ENCODE measurements at regions not wholly inside any gene's neighbourhood (a gene's known extent, or its start where the extent isn't known, plus 50 kb on each side); places are given as distances from the start of the nearest gene placed in this dataset.

DNA sequence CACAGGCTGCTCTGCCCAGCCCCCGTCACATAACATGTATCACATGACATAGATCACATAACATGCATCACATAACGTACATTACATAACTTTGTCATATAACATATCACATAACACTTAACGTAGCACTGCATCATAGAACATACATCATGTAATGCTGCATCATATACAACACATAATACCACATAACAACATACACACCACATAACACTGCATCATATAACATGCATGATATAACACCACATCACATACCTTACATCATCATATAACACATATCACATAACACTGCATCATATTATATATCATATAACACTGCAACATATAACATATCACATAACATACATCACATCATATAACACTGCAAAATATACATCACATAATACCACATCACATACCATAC is 83.8 kb downstream of the AXIN2 start:
- DNase-seq, result no peak

DNA sequence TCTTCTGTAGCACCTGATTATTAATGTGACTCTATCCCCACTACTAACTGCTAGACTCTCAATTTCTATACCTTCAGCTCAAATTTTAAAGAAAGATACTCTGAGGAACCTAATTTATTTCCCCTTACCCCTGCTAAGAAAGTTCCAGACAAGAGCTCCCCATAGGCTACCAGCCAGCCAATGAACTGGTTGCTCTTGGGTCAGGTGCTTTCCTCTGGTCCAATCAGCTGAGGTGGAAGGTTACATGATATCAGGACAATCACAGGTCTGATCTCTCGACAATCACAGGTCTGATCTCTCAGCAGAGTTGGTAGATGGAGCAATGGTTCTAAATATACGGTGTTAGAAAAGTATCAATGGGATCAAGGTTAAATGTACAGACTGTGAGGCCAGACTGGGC is 86.8 kb downstream of the AXIN2 start:
- no peak for DNase-seq

DNA sequence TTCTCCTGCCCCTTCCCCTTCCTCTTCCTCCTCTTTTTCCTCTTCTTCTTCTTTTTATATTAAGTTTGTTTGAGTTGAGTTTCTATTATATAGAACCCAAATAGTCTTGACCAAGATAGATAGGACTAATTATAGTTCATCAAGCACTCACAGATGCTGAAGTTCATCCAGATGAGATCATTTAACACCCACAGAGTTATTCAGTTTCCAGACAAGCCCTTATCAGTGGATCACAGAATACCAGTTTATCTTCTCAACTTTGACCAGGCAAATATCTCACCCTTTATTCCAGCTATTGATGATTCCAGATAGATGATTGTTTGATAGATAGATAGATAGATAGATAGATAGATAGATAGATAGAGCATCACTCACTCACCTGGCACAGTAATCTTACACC is 87.5 kb downstream of the AXIN2 start:
- DNase-seq, result no peak

DNA sequence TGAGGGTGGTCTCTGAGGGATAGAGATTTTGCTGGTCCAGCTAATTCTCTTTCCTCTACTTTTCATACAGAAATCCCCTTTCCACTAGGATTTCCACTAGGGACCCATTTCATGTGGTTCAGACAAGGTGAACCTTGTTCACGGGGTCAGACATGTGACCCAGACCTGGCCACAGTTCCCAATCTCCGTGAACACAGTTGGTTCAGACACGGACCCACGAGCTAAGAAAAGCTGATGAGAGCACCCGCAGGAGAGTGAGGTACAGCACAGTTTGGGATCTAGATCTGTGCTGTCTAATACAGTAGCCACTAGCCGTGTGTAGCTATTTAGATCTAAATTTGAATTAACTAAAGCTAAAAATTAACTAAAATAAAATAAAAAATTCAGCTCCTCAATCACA is 88.1 kb downstream of the AXIN2 start:
- DNase-seq, result no peak

DNA sequence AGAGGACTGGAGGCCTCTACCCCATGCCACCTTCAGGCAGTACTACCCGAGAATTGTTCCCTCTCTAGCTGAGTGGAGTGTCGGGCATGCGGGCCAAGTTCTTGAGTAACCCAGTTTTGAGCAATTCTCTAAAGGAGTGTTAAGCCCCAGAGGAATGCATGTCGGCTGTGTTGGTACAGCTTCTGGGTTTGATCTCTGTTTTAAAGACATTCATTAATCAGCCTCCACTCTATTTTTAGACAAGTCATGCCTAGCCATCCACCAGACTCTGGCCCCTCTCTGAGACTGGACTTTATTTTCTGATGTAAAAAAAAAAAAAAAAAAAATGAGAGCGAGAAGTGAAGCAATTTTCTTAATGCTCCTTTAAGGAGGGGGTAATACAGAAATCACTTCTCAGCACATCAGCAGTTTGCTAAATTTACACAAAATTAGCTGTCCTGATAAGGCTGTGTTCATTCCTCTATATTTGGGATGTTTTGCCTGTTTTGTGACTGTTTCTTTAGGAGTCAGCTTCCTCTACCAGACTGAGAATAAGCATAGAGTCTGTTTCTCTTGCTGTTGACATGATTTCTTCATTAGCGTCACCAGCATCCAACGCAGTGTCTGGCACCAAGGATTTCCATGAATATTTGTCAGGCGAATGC is 88.7 kb downstream of the AXIN2 start:
- no peak for DNase-seq

DNA sequence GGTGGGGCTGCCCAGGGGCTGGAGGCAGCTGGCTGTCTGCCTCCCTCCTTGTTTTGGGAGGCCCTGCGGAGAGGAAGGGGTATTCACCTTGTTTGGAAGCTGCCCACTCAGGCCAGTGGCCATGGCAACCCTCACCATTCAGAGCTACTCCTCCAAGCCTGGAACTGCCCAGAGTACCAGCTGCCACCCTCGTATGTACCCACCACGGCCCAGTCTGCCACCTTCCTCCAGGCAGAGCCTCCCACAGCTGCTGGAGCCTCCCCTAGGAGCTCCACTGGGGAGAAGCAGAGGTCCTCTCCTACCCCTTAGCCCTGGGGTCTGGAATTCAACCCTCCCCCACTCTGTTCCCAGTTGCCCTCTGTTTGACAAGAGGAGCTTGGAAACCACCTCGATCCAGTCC is 90.7 kb downstream of the AXIN2 start:
- no peak for DNase-seq

DNA sequence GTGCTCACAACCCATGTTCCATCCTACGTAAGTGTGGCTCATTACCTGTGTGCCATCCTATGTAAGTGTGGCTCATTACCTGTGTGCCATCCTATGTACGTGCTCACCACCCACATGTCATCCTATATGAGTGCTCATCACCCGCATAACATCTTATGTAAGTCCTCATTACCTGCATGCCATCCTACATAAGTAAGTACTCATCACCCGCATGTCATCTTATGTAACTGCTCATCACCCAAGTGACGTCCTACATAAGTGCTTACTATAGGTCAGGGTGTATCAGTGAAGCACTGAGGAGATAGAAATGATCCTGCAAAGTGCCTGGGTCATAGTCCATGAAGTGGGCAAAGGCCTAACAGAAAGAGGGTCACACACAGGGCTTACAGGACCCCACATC is 93.1 kb downstream of the AXIN2 start:
- DNase-seq, result no peak

DNA sequence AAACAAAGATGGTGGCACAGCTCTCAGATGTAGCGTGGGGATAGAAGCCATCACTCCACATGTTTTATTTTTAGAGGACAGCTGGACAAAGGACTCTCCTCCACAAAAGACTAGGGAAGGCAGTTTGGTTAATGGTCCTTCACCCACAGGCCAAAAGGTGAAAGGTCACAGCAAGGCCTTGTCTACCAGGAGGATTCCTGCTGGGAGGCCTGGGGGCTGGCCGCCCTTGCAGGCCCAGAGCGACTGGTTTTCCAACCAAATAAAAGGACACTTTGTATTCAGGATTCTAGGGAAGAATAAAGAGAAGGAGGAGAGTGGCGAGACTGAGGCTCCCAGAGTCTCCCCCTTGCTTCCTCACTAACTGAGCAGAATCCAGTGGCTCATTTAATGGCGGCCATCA is 94.3 kb downstream of the AXIN2 start:
- no peak for DNase-seq

DNA sequence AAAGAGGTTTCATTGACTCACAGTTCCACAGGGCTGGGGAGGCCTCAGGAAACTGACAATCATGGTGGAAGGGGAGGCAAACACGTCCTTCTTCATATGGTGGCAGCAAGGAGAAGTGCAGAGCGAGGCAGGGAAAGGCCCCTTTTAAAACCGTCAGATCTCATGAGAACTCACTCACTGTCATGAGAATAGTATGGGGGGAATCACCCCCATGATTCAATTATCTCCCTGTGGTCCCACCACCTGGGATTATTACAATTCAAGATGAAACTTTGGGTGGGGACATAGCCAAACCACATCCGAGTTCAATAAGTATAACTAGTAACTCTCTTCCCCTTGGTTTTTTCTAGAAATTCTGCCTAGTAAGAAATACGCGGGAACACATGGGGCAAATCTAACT is 94.9 kb downstream of the AXIN2 start:
- DNase-seq, result no peak

DNA sequence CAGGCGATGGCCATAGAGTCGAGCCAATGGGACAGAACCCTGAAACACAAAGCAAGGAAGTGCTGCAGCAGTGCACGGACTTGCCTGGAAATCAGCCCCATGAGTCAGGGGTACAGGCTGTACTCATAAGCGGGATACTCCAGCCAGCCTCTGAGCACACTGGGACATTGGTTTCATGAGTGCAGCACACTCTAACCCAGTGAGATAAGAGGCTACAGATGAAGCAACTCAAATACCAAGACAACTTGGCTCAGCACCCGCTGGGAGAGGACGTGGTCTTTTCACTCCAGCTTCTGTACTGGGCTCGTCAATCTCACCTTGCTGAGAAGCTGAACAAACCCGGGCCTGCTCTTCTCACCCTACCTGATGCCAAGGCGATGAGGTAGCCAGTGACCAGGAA is 98.2 kb downstream of the AXIN2 start:
- no peak for DNase-seq

DNA sequence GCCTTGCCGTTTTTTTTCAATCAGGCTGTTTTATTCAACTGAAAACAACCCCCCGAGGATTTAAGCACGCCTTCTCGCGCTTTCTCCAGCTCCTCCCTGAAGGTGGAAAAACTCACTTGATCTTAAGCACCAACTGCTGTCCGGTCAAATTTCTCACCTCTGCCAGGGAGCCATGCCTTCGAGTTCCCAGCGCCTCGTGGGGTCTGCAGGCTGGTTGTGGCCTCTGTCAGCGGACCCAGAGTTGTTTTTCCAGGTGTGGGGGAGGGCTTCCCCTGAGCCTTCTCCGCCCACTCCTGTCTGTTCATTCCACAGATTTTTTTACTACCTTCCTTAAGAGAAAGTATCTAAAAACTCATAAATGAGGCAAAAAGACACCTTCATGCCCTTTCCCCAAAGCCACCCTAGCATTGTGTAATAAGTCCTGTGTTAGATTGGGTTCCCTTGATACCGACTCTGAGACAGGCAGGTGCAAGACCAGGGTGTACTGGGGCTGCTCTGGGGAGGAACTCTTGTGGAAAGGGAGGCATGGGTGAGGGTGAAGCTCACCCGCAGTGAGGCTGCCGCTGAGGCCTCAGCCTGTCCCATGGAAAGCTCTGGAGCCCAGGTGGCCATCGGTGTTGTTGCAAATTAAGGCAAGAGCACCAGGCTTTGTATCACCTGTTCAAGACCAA is 101.6 kb downstream of the AXIN2 start:
- DNase-seq, result no peak

DNA sequence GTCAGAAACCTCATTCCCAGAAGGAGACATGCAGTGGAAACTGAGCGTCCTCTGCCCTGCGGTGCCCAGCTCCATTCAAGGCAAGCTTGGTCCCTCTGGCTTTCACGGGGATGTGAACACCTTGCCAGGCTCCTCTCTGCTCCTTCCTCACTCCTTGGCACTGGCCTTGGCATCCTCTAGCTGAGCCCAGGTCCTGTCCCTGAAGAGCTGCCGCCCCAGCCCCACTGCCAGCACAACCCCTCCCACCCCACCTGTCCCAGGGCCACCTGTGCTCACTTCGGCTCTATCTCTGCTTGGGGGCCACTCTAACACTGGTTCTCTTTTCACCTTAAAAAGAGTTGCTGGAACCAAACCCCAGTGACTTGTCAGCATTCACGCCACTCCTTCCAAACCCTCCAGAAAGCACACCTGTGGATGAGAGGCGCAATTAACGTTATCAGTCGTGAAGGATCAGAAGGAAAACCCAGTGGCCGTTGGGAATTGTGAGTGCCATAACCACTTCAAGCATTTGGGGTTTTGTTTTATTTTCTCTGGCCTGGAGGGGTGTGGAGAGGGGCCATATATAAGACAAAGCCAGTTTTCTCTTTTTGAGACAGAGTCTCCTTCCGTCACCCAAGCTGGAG is 103.7 kb downstream of the AXIN2 start:
- no peak for DNase-seq

DNA sequence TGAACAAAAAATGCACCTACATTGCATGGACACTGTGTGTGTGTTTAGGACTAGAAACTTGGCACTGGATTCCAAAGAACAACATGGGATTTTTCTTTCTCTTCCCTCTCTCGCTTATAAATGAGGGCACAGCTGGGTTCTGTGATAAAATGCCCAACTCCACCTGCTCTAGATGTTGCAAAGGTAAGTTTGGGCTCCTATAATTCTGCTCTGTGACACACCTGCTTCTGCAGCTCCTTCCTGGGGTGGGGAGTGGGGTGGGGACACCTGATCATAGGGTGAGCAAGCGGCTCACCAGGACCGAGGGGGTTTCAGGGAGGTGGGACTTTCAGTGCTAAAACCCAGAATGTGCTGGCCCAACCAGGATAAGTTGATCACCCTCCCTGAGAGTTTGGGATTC is 104.3 kb downstream of the AXIN2 start:
- no peak for DNase-seq

DNA sequence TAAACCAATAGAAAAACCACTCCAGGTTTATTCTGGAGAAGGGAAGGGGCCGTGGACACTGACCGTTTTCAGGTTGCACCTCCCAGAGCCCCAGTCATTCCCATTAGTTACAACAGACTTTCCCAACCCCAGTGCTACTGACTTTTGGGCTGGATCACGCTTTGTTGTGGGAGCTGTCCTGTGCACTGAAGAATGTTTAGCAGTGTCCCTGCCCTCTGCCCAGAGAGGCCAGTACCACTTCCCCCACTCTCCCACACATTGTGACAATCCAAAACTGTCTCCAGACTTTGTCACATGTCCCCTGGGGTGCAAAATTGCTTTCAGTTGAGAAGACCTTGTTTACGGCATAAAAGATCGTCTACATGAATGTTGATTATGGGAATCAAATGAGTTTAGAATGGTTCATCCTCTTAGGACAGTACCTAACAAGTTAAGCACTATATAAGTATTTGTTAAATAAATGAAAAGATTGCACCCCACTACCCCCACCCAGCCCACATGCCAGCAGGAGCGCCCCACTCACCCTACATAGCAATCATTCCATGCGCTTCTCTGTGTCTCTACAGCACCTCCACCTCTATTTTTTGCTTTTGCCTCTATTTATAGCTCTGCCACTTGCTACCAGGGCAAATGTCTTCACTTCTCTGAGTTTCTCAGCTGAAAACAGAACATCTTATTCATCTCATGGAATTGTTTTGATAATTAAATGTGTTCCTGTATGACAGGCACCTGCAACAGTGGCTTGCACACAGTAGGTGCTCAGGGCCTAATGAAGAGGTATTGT is 104.9 kb downstream of the AXIN2 start:
- DNase-seq, result no peak

DNA sequence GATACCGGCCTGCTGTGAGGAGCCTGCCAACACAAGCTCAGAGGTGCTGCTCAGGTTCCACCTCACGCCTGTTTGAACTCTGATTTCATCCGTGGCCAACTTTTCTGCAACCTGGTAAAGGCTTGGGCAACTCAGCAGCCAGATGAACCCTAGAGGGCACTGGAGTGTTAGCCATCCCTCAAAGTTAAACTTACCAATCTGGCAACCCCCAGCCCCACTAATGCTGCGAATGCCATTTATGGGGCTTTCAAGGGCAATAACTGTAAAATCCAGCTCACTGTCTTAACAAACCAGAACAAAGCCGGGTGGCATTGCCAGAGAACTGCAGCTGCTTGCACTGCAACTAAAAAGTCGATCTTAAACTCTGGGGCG is 105.5 kb downstream of the AXIN2 start:
- peak; percentile 11 to 31 for DNase-seq

DNA sequence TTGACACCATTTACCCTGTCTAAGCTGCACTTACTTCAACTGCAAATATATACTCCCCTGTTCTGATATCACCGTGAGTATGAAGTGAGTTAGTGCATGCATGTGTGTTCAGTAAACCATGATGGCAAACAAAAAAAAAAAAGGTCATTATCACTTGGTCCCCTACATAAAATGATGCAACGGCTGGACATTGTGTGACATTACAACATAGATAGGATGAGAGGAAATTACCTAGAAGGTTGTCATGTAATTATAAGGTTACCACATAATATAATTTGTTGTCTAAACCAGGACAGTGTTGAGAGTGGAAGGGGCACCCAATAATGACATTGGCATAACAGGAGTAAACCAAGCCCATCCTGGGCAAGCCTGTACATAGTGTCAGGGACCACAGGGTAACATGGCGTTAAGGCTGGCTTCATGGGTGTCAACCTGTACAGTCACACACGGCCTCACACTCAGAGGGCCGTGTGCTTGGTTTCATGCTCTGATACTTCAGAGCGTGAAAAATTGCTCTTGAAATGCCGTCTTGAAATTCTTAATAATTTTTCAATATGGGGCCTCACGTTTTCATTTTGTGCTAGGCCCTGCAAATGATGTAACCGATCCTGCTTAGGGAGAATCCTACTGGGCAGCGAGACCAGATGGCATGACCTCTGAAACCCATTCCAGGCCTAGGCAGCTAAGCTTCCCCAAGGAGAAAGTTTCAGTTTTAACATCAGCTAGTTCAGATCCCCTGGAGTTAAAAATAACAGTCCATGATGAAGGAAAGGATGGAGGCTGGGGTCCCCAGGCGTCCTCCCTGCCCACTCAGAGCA is 106.1 kb downstream of the AXIN2 start:
- no peak for DNase-seq

DNA sequence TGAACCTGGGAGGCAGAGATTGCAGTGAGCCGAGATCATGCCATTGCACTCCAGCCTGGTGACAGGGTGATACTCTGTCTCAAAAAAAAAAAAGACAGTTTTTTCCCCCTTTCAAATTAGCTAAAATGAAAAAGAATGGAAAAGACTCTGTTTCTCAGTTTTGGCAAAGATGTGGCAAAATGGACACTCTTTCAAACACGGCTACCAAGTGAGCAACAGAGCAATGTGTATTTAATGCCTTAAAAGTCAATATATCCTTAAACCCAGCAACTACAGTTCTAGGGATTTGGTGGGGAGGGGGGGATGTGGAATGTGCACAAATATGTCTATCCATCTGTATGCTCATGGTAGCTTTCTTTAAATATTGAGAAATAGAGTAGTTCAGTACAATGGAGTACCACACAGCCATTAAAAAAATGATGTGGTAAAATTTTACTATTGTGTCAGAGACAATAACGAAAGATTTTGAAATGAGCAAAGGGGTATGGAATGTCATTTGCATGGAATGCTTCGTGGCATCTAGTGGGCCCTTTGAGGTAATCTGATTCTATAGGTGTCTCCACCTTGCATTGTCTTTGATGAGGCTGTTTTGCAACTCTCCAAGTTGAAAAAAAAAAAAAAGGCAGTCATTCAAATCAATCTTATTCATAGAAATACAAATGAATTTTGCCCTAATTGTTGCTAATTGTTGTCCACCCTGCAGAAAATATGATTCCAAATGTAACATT is 108.1 kb downstream of the AXIN2 start:
- no peak for DNase-seq

DNA sequence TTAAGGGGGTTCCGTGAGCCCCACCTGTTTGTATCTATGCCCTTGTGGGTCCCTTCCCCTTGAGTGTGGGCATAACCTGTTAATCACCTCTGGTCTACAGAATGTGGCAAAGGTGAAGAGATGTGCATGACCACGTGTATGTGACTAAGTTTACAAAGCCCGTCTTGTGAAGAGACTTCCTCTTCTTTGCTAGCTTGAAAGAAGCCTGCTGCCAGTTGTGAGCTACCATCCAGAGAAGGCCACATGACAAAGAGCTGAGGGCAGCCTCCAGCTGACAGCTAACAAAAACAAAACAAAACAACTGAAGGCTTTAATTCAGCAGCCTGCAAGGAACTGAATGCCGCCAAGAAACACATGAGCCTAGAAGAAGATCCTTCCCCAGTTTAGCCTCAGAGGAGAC is 112.0 kb downstream of the AXIN2 start:
- DNase-seq, result no peak

DNA sequence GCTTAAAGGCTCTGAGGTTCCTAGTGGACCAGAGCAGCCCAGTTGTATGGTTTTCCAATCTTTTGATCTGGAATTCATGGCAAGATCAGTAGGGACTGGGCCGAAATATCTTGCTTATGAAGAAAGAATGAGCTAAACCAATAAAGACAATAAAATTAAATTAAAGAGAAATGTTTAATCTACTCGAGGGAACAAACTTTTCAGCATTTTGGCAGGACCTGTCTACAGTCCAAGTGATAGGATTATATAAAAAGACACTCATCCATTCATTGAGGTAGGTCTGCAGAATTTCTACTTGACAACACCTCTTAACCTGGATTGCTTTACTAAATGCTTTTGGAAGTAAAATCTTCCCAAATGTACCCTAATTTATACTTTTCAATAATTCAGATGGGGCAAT is 113.6 kb downstream of the AXIN2 start:
- DNase-seq, result no peak

DNA sequence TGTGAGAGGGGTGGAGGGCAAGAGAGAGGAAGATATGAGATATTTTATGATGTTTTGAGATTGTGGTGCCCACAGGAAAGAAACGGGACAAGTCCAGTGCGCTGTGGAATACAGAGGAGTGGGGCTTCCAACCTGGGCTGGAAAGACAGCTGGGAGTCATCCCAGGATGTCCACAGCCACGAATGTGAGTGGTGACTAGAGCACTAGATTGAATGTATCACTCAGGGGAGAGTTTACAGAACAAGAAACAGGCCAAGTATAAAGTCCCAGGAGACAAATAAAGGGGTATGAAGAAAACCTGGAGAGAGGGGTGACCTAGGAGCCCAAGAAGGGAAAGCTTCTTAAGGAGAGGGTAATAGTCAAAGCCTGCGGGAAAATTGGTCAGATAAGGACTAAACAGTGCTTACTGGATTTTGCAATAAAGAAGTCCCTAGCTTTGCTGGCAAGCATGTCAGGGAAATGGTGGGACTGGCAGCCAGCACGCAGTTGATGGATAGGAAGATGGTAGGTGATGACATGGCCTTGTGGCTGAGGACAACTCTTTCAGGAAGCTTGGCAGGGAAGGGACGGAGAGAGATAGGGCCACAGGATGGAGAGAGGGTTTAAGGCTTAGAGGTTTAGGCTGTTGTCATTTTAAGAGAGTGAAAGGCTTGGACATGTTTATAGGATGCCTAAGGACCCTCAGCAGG is 114.5 kb downstream of the AXIN2 start:
- no peak for DNase-seq

DNA sequence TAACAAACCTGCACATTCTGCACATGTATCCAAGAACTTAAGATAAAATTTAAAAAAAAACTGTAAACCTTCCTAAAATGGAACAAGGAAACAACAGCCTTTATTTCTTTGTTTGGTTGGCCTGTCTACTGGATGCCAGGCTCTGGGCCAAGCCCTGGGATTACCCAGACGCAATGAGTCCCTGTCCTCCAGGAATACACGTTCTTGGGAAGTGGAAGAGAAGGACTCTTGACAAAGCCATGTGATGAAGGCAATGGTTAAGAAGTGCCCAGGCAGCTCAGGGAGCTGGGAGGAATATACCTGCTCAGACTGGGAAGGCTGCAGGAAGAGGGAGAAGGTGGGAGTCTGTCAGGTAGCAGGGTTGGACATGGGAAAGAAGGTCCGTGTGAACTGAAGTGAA is 115.4 kb downstream of the AXIN2 start:
- no peak for DNase-seq

DNA sequence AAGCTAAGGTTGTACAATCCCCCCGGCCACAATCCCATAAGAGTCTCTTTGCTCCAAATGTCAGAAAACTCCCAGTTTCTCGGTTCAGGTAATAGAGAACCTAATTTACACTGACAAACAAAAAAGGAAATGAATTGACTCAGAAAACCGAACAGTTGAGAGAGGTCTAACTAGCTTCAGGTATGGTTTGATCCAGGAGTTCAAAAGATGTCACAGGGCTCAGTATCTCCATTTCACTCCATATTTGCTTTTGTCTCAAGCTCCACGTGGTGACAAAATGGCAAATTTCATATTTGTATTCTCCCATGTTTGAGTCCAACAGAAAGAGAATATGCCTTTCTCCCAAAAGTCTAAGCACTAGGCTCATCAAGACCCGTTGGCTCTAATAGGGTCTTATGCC is 117.4 kb downstream of the AXIN2 start:
- DNase-seq, result no peak
